DOHH2 (cell line): ENCODE measurements at regions not wholly inside any gene's neighbourhood (a gene's known extent, or its start where the extent isn't known, plus 50 kb on each side); places are given as distances from the start of the nearest gene placed in this dataset.

Experiments used
- CTCF ChIP-seq: fragments of 200-600 bp; sonication (generic); IDR thresholded peaks from one replicate; pipeline ENCODE4 v1.5.1; 2014; ENCODE audit warnings: antibody characterized with exemption, mild to moderate bottlenecking, low read depth, low read length; ENCODE audit not compliant: poor library complexity, severe bottlenecking
- EZH2phosphoT487 ChIP-seq: fragments of 200-600 bp; sonication (generic); IDR thresholded peaks from 2 replicates; pipeline ENCODE4 v1.6.1; 2017; ENCODE audit warnings: borderline replicate concordance, mild to moderate bottlenecking, antibody characterized with exemption, low read length, moderate library complexity, mixed read lengths

GRCh38 chr19:28258829-28259228 lies 954.1 kb downstream of the UQCRFS1 start:
- TF ChIP-seq EZH2phosphoT487, result no peak
- no peak for TF ChIP-seq CTCF
